ENCODE measurements at regions not wholly inside any gene's neighbourhood (a gene's known extent, or its start where the extent isn't known, plus 50 kb on each side); places are given as distances from the start of the nearest gene placed in this dataset.

GRCh38 chr10:36126076-36126475 is 484.0 kb upstream of the FZD8 start:
- TF ChIP-seq CTCF (conservative IDR thresholded peaks at IDR 0.05) (no peak), ZFX (IDR thresholded peaks at IDR 0.05) (no peak)

Measured in C4-2B (cell line).